ENCODE measurements at regions not wholly inside any gene's neighbourhood (a gene's known extent, or its start where the extent isn't known, plus 50 kb on each side); places are given as distances from the start of the nearest gene placed in this dataset.

DNA sequence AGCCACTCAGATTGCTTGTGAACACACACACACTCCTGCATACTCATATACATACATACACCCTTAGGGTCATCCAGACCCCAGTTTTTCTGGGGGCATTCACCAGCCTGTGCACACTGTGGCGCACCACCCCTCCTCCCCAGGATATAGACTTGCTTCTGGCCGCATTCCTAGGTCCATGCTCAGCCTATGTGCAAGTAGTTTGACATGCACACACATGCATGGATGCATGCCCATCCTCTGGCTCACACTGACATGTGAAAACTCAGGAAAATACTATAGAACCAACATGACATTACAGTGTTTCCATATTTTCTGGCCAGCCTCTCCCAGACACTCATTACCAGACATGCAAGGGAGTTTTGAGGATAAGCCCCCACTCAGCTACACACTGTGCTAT, 79.3 kb upstream of the POLG start:
- Histone ChIP-seq H3K36me3 (no peaks in the 10 kb centered on the region), H3K27ac (no peak overlapping the region), H3K9me3 (no peaks in the 10 kb centered on the region), H3K4me1 (peaks cover 25% of the 10 kb centered on the region), H3K4me3 (no peak overlapping the region), H3K27me3 (peaks cover 100% of the 10 kb centered on the region)
- DNase-seq (ENCODE audit: low spot score in 2 of 2), result no peak
- TF ChIP-seq, protein P1, sequence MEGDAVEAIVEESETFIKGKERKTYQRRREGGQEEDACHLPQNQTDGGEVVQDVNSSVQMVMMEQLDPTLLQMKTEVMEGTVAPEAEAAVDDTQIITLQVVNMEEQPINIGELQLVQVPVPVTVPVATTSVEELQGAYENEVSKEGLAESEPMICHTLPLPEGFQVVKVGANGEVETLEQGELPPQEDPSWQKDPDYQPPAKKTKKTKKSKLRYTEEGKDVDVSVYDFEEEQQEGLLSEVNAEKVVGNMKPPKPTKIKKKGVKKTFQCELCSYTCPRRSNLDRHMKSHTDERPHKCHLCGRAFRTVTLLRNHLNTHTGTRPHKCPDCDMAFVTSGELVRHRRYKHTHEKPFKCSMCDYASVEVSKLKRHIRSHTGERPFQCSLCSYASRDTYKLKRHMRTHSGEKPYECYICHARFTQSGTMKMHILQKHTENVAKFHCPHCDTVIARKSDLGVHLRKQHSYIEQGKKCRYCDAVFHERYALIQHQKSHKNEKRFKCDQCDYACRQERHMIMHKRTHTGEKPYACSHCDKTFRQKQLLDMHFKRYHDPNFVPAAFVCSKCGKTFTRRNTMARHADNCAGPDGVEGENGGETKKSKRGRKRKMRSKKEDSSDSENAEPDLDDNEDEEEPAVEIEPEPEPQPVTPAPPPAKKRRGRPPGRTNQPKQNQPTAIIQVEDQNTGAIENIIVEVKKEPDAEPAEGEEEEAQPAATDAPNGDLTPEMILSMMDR (IDR thresholded peaks at IDR 0.05), result no peak
- whole genome bisulfite sequencing, result 45% methylated on average over 2 of the region's 2 CpGs

DNA sequence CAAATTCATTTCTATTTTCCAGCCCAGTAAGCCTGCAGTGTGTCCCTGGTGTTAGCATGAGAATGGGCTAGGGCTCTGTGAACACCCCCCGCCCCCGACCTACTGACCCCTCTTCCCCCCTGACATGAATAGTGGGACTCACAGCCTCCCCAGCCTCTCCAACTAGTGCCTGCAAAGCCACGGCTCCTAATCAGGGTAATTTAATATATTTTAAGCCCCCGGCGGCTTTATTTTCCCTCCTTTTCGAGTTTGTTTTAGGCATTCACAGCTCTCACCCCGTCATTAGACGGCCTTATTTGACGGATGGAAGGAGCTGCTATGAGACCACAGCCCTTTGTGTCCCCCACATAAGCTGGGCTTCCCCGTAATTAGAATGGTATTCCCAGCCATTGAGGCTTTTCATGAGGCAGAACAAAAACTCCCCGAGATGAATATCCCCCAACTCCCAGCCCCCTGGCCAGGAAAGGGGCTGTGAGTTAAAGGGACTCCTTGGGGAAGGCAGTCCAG, 78.3 kb upstream of the POLG start:
- DNase-seq (ENCODE audit: low spot score in 2 of 2), result no peak
- Histone ChIP-seq H3K27ac (no peak overlapping the region), H3K4me3 (no peak overlapping the region), H3K27me3 (peaks cover 100% of the 10 kb centered on the region), H3K36me3 (no peaks in the 10 kb centered on the region), H3K9me3 (no peaks in the 10 kb centered on the region), H3K4me1 (peaks cover 34% of the 10 kb centered on the region)
- WGBS, result 10% methylated on average over 11 of the region's 11 CpGs
- TF ChIP-seq POLR2AphosphoS5 (IDR thresholded peaks at IDR 0.05) (no peak), POLR2A (IDR thresholded peaks at IDR 0.05) (no peak), EP300 (IDR thresholded peaks at IDR 0.05) (no peak)
- TF ChIP-seq, protein P1 (IDR thresholded peaks at IDR 0.05), result no peak

DNA sequence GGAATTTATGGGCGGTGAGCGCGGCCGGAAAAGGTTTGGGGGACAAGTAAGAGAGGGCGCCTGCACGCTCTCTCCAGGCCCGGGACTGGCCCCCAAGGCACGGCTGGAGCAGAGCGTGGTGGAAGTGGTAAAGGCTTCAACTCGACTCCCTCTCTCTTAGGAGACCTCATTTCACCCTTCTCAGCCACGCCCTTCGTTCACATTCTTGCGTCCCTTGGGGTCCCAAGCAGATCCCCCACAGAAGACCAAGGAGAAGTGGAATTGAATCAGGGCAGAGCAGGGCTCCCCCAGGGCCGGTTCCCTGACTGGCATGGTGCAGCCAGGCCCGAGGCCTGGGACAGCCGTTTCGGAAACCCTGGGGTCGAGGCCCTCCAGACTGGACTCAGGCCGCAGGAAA, 75.4 kb upstream of the POLG start:
- Histone ChIP-seq H3K27ac (no peak overlapping the region), H3K27me3 (peaks cover 100% of the 10 kb centered on the region), H3K9me3 (no peaks in the 10 kb centered on the region), H3K4me3 (no peak overlapping the region), H3K36me3 (no peaks in the 10 kb centered on the region), H3K4me1 (peaks cover 51% of the 10 kb centered on the region)
- DNase-seq (ENCODE audit: low spot score in 2 of 2), result no peak
- WGBS, result 9% methylated on average over 18 of the region's 19 CpGs
- TF ChIP-seq, protein P1 (IDR thresholded peaks at IDR 0.05), result no peak
- TF ChIP-seq POLR2A (IDR thresholded peaks at IDR 0.05) (no peak), POLR2AphosphoS5 (IDR thresholded peaks at IDR 0.05) (no peak), EP300 (IDR thresholded peaks at IDR 0.05) (no peak)

DNA sequence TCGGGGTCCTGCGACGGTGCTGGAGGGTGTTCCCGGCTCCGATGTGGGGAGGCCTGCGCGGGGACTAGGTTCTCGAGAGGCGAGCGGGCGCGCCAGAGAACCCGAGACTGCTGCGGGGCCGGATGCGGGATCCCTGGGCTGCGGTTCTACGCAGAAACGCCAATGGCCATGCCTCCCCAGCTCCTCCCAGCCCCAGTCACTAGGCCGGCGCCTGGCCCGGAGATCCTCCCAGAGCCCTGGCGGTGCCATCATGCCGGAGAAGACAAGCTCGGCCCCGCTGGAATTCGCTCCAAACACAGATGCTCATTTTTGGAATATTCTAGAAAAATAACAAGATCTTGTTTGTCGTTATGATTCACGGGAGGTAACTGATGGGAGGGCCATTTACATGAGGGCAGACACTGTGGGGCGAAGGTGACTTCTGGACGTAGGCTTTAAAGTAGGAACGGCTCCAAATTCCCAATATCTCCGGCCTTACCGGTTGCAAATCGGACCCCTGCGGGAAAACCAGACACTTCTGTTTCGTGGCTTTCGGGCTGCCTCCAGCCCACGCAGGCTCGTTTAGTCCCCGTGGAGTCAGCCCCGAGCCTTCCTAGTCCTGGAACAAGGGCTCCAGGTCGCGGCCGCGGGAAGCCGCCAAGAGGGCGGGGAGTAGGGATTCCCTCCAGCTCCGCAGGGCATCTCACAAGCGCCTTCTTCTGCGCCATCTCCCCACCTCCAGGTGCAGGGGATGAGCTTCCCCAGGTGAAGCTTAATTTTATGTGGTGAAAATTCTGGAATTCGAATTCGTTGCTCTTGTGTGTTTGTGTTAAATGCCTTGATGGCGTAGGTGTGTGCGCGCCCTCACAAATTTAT, 74.8 kb upstream of the POLG start:
- WGBS, result 4% methylated on average over 41 of the region's 56 CpGs
- Histone ChIP-seq H3K4me1 (peaks cover 51% of the 10 kb centered on the region), H3K36me3 (no peaks in the 10 kb centered on the region), H3K27me3 (peaks cover 100% of the 10 kb centered on the region), H3K4me3 (peak overlapping the region; percentile 29), H3K9me3 (no peaks in the 10 kb centered on the region), H3K27ac (no peak overlapping the region)
- no peak for DNase-seq (ENCODE audit: low spot score in 2 of 2)
- TF ChIP-seq EP300 (IDR thresholded peaks at IDR 0.05) (no peak), POLR2AphosphoS5 (IDR thresholded peaks at IDR 0.05) (no peak), POLR2A (IDR thresholded peaks at IDR 0.05) (no peak)
- TF ChIP-seq, protein P1 (IDR thresholded peaks at IDR 0.05), result no peak

DNA sequence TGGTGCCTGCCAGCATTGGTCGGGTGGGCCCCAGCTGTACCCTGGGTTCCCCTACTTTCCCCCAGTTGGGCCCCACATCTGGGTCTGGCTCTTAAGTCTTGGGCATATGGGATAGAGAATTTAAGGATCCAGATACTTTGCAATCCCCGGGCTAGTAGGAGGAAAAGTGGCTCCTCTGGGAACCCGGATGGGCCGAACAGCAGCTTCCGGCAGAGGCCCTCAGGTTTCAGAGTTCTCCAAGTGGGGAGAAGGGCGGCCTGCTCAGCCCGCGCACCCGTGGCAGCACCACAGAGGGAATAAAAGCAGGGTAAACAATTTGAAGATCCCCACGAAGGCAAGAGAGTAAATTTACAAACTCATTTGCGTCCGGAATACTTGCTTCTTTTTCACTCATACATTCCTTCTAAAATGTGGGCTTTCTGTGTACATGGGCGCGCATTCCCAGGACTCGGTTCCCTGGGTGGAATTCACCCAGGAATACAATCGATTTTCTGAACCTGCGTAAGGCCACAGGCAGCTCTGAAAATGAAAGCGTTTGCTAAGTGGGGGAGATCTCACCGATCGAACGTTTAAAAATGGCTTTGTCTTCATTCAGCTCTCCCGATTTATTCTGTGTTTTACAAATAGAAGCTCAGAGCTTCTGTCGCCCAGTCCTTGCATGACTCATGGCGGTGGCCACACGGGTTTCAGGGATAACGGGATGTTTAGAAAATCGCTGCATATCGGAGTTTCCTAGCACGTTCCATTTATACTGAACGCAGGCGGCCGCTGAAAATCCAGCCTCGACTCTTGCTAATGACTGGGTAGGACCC, 74.0 kb upstream of the POLG start:
- Histone ChIP-seq H3K27me3 (peaks cover 100% of the 10 kb centered on the region), H3K4me1 (peaks cover 51% of the 10 kb centered on the region), H3K4me3 (peak overlapping the region; percentile 29), H3K9me3 (no peaks in the 10 kb centered on the region), H3K27ac (no peak overlapping the region), H3K36me3 (no peaks in the 10 kb centered on the region)
- 6% methylated on average over 32 of the region's 33 CpGs for WGBS
- DNase-seq (ENCODE audit: low spot score in 2 of 2), result no peak
- TF ChIP-seq EP300 (IDR thresholded peaks at IDR 0.05) (no peak), POLR2AphosphoS5 (IDR thresholded peaks at IDR 0.05) (no peak), POLR2A (IDR thresholded peaks at IDR 0.05) (no peak)
- TF ChIP-seq, protein P1 (IDR thresholded peaks at IDR 0.05), result no peak
